ENCODE measurements at regions not wholly inside any gene's neighbourhood (a gene's known extent, or its start where the extent isn't known, plus 50 kb on each side); places are given as distances from the start of the nearest gene placed in this dataset.

DNA sequence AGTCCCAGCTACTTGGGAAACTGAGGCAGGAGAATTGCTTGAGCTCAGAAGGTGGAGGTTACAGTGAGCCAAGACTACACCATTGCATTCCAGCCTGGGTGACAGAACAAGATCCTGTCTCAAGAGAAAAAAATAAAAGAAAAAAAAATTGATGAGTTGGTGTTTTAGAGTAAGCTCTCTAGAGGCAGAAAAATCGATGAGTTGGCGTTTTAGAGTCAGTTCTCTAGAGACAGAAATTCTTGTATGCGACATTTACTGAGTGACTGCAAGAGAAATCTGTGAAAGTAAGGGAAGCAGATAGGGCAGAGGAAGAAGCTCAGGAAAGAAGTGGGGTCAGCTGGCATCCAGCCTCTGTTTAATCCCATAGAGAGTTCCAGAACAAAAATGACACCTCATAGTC lies 298.7 kb upstream of the ARRDC4 start:
- TF ChIP-seq ATF3 (CRISPR knock-in tag; conservative IDR thresholded peaks at IDR 0.05) (no peak), NR2C2 (CRISPR knock-in tag; IDR thresholded peaks at IDR 0.05) (no peak), CTCF (IDR thresholded peaks at IDR 0.05) (no peak), ZNF317 (CRISPR knock-in tag; IDR thresholded peaks at IDR 0.05; ENCODE audit: borderline replicate concordance, low read depth) (no peak)

All from WTC11 (cell line).